ENCODE measurements at regions not wholly inside any gene's neighbourhood (a gene's known extent, or its start where the extent isn't known, plus 50 kb on each side); places are given as distances from the start of the nearest gene placed in this dataset.

GRCh38 chr4:10740891-10741620 lies 56.5 kb upstream of the CLNK start:
- no peak for TF ChIP-seq CTCF (conservative IDR thresholded peaks at IDR 0.05; ENCODE audit: low read depth, low read length)
- TF ChIP-seq EZH2 (IDR thresholded peaks at IDR 0.05; ENCODE audit: borderline replicate concordance, low read depth, low read length, poor library complexity, severe bottlenecking), result no peak

All from A673 (cell line).